Peyer's patch (tissue), 4 donors: ENCODE measurements at regions not wholly inside any gene's neighbourhood (a gene's known extent, or its start where the extent isn't known, plus 50 kb on each side); places are given as distances from the start of the nearest gene placed in this dataset.

ENCODE experiments used
- CTCF ChIP-seq, 6 experiments: fragments of 450-650 bp in 4 of 6; fragments of 200-600 bp in 2 of 6; sonication (generic) in 1 of 6; IDR thresholded peaks; one replicate each; pipeline ENCODE4 v1.5.1; 2017 to 2019; ENCODE audit warnings: antibody characterized with exemption in 6 of 6, mild to moderate bottlenecking in 3 of 6, moderate library complexity in 1 of 6
- POLR2A ChIP-seq, 2 donors: fragments of 450-650 bp; IDR thresholded peaks; one replicate each; pipeline ENCODE4 v1.5.1; 2017; ENCODE audit warnings: antibody characterized with exemption in 2 of 2, mild to moderate bottlenecking in 2 of 2, moderate library complexity in 2 of 2

GRCh38 chr6:4614637-4615036 lies 161.6 kb upstream of the CDYL start:
- TF ChIP-seq CTCF (IDR thresholded peaks at IDR 0.05), result no peak
- no peak for TF ChIP-seq POLR2A (IDR thresholded peaks at IDR 0.05)
